ENCODE measurements at regions not wholly inside any gene's neighbourhood (a gene's known extent, or its start where the extent isn't known, plus 50 kb on each side); places are given as distances from the start of the nearest gene placed in this dataset.
A peak's percentile ranks its signal among the peaks of the same experiment; 100 is the strongest.

- Histone ChIP-seq H3K27me3 (replicated peaks) (no peaks in the 10 kb centered on the region), H3K4me3 (ENCODE audit: low read depth, low read length) (no peak overlapping the region), H3K27ac (no peak overlapping the region), H3K36me3 (replicated peaks) (no peaks in the 10 kb centered on the region)
- TF ChIP-seq CTCF (IDR thresholded peaks at IDR 0.05; ENCODE audit: low read depth, low read length, missing control alignments), result no peak
- in situ Hi-C loops (cut with HindIII; ENCODE audit: low pct_ligation_motif_present, low sequenced_read_pairs), result no loop called here
- DNase-seq, result no peak
Measured at GRCh38 chr4:135144498-135144897, 942.9 kb upstream of the PABPC4L start.

GRCh38 chr4:135124196-135124595 is 922.6 kb upstream of the PABPC4L start:
- H3K36me3 ChIP-seq (replicated peaks), result no peaks in the 10 kb centered on the region
- in situ Hi-C loops (cut with HindIII; ENCODE audit: low pct_ligation_motif_present, low sequenced_read_pairs), result no loop called here
- no peak for TF ChIP-seq CTCF (IDR thresholded peaks at IDR 0.05; ENCODE audit: low read depth, low read length, missing control alignments)
- H3K4me3 ChIP-seq (ENCODE audit: low read depth, low read length), result no peak overlapping the region
- no peaks in the 10 kb centered on the region for H3K27me3 ChIP-seq (replicated peaks)
- no peak for DNase-seq
- no peak overlapping the region for H3K27ac ChIP-seq

- Histone ChIP-seq H3K27me3 (replicated peaks) (no peaks in the 10 kb centered on the region), H3K4me3 (ENCODE audit: low read depth, low read length) (no peak overlapping the region), H3K36me3 (replicated peaks) (no peaks in the 10 kb centered on the region), H3K27ac (no peak overlapping the region)
- in situ Hi-C loops (cut with HindIII; ENCODE audit: low pct_ligation_motif_present, low sequenced_read_pairs), result no loop called here
- no peak for TF ChIP-seq CTCF (IDR thresholded peaks at IDR 0.05; ENCODE audit: low read depth, low read length, missing control alignments)
- DNase-seq, result no peak
Measured at GRCh38 chr4:135123632-135124031, 922.0 kb upstream of the PABPC4L start.

- H3K27me3 ChIP-seq (replicated peaks), result no peaks in the 10 kb centered on the region
- H3K4me3 ChIP-seq (ENCODE audit: low read depth, low read length), result no peak overlapping the region
- no peak overlapping the region for H3K27ac ChIP-seq
- TF ChIP-seq CTCF (IDR thresholded peaks at IDR 0.05; ENCODE audit: low read depth, low read length, missing control alignments), result no peak
- in situ Hi-C loops (cut with HindIII; ENCODE audit: low pct_ligation_motif_present, low sequenced_read_pairs), result no loop called here
- DNase-seq, result no peak
- no peaks in the 10 kb centered on the region for H3K36me3 ChIP-seq (replicated peaks)
Measured at GRCh38 chr4:135122457-135122856, 920.9 kb upstream of the PABPC4L start.

- no peaks in the 10 kb centered on the region for H3K36me3 ChIP-seq (replicated peaks)
- H3K27me3 ChIP-seq (replicated peaks), result no peaks in the 10 kb centered on the region
- TF ChIP-seq CTCF (IDR thresholded peaks at IDR 0.05; ENCODE audit: low read depth, low read length, missing control alignments), result no peak
- peak; percentile 35 for DNase-seq
- H3K27ac ChIP-seq, result no peak overlapping the region
- in situ Hi-C loops (cut with HindIII; ENCODE audit: low pct_ligation_motif_present, low sequenced_read_pairs), result no loop called here
- no peak overlapping the region for H3K4me3 ChIP-seq (ENCODE audit: low read depth, low read length)
Measured at GRCh38 chr4:135120195-135120594, 918.6 kb upstream of the PABPC4L start.

GRCh38 chr4:135114079-135114478 is 912.5 kb upstream of the PABPC4L start:
- no peak for TF ChIP-seq CTCF (IDR thresholded peaks at IDR 0.05; ENCODE audit: low read depth, low read length, missing control alignments)
- in situ Hi-C loops (cut with HindIII; ENCODE audit: low pct_ligation_motif_present, low sequenced_read_pairs), result no loop called here

More at GRCh38 chr4:135114079-135114478, 912.5 kb upstream of the PABPC4L start:
- no peak overlapping the region for H3K27ac ChIP-seq
- no peaks in the 10 kb centered on the region for H3K36me3 ChIP-seq (replicated peaks)
- no peak overlapping the region for H3K4me3 ChIP-seq (ENCODE audit: low read depth, low read length)
- H3K27me3 ChIP-seq (replicated peaks), result no peaks in the 10 kb centered on the region
- DNase-seq, result no peak
